ENCODE measurements at regions not wholly inside any gene's neighbourhood (a gene's known extent, or its start where the extent isn't known, plus 50 kb on each side); places are given as distances from the start of the nearest gene placed in this dataset.

- DNase-seq (ENCODE audit: low spot score): no peak
Observed at GRCh38 chr2:82316586-82316985, 2012.0 kb upstream of the LRRTM1 start.

GRCh38 chr2:82314836-82315472 lies 2010.4 kb upstream of the LRRTM1 start:
- DNase-seq (ENCODE audit: low spot score): no peak

- DNase-seq (ENCODE audit: low spot score): no peak
Observed at GRCh38 chr2:82307511-82307910, 2003.0 kb upstream of the LRRTM1 start.

- DNase-seq (ENCODE audit: low spot score): no peak
Observed at GRCh38 chr2:82301506-82301905, 1997.0 kb upstream of the LRRTM1 start.

- DNase-seq (ENCODE audit: low spot score): no peak
Observed at GRCh38 chr2:82289446-82289845, 1984.9 kb upstream of the LRRTM1 start.

- DNase-seq (ENCODE audit: low spot score): no peak
Observed at GRCh38 chr2:82283075-82283474, 1978.5 kb upstream of the LRRTM1 start.

- DNase-seq (ENCODE audit: low spot score): no peak
Observed at GRCh38 chr2:82282111-82282882, 1977.7 kb upstream of the LRRTM1 start.

- no peak for DNase-seq (ENCODE audit: low spot score)
Observed at GRCh38 chr2:82279367-82279766, 1974.8 kb upstream of the LRRTM1 start.

GRCh38 chr2:82278416-82278815 lies 1973.9 kb upstream of the LRRTM1 start:
- DNase-seq (ENCODE audit: low spot score): no peak

GRCh38 chr2:82275599-82275998 lies 1971.0 kb upstream of the LRRTM1 start:
- DNase-seq (ENCODE audit: low spot score): no peak

- DNase-seq (ENCODE audit: low spot score): no peak
Observed at GRCh38 chr2:82268446-82268845, 1963.9 kb upstream of the LRRTM1 start.

GRCh38 chr2:82260521-82260920 lies 1956.0 kb upstream of the LRRTM1 start:
- DNase-seq (ENCODE audit: low spot score): no peak

GRCh38 chr2:82259551-82259950 lies 1955.0 kb upstream of the LRRTM1 start:
- no peak for DNase-seq (ENCODE audit: low spot score)

GRCh38 chr2:82257796-82258555 lies 1953.4 kb upstream of the LRRTM1 start:
- DNase-seq (ENCODE audit: low spot score): no peak

- no peak for DNase-seq (ENCODE audit: low spot score)
Observed at GRCh38 chr2:82256983-82257632, 1952.6 kb upstream of the LRRTM1 start.

GRCh38 chr2:82256288-82256687 lies 1951.7 kb upstream of the LRRTM1 start:
- DNase-seq (ENCODE audit: low spot score): no peak

GRCh38 chr2:82254728-82255127 lies 1950.2 kb upstream of the LRRTM1 start:
- no peak for DNase-seq (ENCODE audit: low spot score)

GRCh38 chr2:82246220-82246775 lies 1941.7 kb upstream of the LRRTM1 start:
- DNase-seq (ENCODE audit: low spot score): no peak

GRCh38 chr2:82239176-82239575 lies 1934.6 kb upstream of the LRRTM1 start:
- DNase-seq (ENCODE audit: low spot score): no peak

- DNase-seq (ENCODE audit: low spot score): no peak
Observed at GRCh38 chr2:82237994-82238662, 1933.6 kb upstream of the LRRTM1 start.

- no peak for DNase-seq (ENCODE audit: low spot score)
Observed at GRCh38 chr2:82234283-82234874, 1929.8 kb upstream of the LRRTM1 start.
